Loucy (cell line): ENCODE measurements at regions not wholly inside any gene's neighbourhood (a gene's known extent, or its start where the extent isn't known, plus 50 kb on each side); places are given as distances from the start of the nearest gene placed in this dataset.

ENCODE experiments used
- H2AFZ ChIP-seq: fragments of 200-600 bp; sonication (generic); 2 replicates; pipeline ENCODE4 v1.6.0; 2016; ENCODE audit warnings: antibody characterized with exemption, mild to moderate bottlenecking, low read length, moderate library complexity
- H3F3A ChIP-seq: fragments of 200-600 bp; 2 replicates; pipeline ENCODE4 v1.6.0; 2016; ENCODE audit warnings: antibody characterized with exemption, low read depth, mild to moderate bottlenecking
- H3K27me3 ChIP-seq: fragments of 200-600 bp; sonication (generic); 2 replicates; pipeline ENCODE4 v1.6.1; 2014; ENCODE audit warnings: low read length, mild to moderate bottlenecking; ENCODE audit not compliant: insufficient read depth, poor library complexity, severe bottlenecking
- H3K36me3 ChIP-seq: fragments of 200-600 bp; sonication (generic); 2 replicates; pipeline ENCODE4 v1.6.1; 2016; ENCODE audit warnings: low read length; ENCODE audit not compliant: insufficient read depth
- H3K4me1 ChIP-seq: fragments of 200-600 bp; sonication (generic); 2 replicates; pipeline ENCODE4 v1.5.1; 2014; ENCODE audit warnings: low read length, mild to moderate bottlenecking; ENCODE audit not compliant: insufficient read depth, poor library complexity, severe bottlenecking
- H3K4me2 ChIP-seq: fragments of 200-600 bp; sonication (generic); 2 replicates; pipeline ENCODE4 v1.6.0; 2014; ENCODE audit warnings: antibody characterized with exemption, low read length, low read depth, mild to moderate bottlenecking; ENCODE audit not compliant: poor library complexity, severe bottlenecking
- H3K4me3 ChIP-seq: fragments of 200-600 bp; sonication (generic); 2 replicates; pipeline ENCODE4 v1.5.1; 2014; ENCODE audit warnings: low read length, mild to moderate bottlenecking, mixed read lengths; ENCODE audit not compliant: poor library complexity, severe bottlenecking
- H3K79me2 ChIP-seq: fragments of 200-600 bp; sonication (generic); 2 replicates; pipeline ENCODE4 v1.6.1; 2014; ENCODE audit warnings: low read length; ENCODE audit not compliant: insufficient read depth
- H3K9ac ChIP-seq: fragments of 200-600 bp; sonication (generic); 2 replicates; pipeline ENCODE4 v1.6.0; 2014; ENCODE audit warnings: mild to moderate bottlenecking, low read depth, low read length, moderate library complexity; ENCODE audit not compliant: poor library complexity, severe bottlenecking
- H3K9me2 ChIP-seq: fragments of 200-600 bp; sonication (generic); replicated peaks from 2 replicates; pipeline ENCODE4 v1.6.1; 2016; ENCODE audit warnings: low read depth, low read length, mixed read lengths
- H3K9me3 ChIP-seq: fragments of 200-600 bp; sonication (generic); 2 replicates; pipeline ENCODE4 v1.6.1; 2014; ENCODE audit warnings: mild to moderate bottlenecking, antibody characterized with exemption, low read length, low read depth; ENCODE audit not compliant: insufficient read depth
- H4K20me1 ChIP-seq: fragments of 200-600 bp; sonication (generic); 2 replicates; pipeline ENCODE4 v1.6.0; 2014; ENCODE audit warnings: antibody characterized with exemption, low read length, mild to moderate bottlenecking; ENCODE audit not compliant: insufficient read depth, poor library complexity, severe bottlenecking
- EZH2phosphoT487 ChIP-seq: fragments of 200-600 bp; IDR thresholded peaks from 2 replicates; pipeline ENCODE4 v1.6.1; 2018; ENCODE audit warnings: antibody characterized with exemption, mild to moderate bottlenecking, moderate library complexity, borderline replicate concordance
- TF ChIP-seq, protein P1 (sequence below): fragments of 200-600 bp; sonication (generic); conservative IDR thresholded peaks from 2 replicates; pipeline ENCODE4 v1.5.1; 2014; ENCODE audit warnings: mild to moderate bottlenecking, antibody characterized with exemption, low read length

DNA sequence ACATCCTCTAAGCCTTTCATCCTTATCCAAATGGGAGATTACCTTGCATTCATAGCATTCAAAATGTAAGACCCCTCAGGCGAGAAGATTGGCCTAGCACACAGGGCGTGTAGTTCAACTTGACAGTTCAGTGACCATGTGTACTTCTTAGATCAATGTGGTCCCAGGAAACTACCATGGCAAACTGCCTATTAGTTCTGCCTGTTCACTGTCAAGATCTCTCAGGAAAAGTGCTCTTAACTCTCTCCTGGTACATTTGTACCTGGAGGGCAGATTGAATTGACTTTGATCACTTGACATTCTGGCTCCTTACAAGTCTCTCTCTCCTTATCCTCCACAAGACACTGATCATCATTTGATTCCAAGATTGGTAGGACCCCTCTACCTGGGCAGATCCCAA is 122.4 kb downstream of the CDC7 start:
- Histone ChIP-seq H2AFZ (no peak overlapping the region), H3K4me3 (no peak overlapping the region), H4K20me1 (no peaks in the 10 kb centered on the region), H3K79me2 (no peaks in the 10 kb centered on the region), H3K4me2 (no peak overlapping the region), H3K9ac (no peak overlapping the region), H3K27me3 (no peaks in the 10 kb centered on the region), H3K9me2 (no peaks in the 10 kb centered on the region), H3F3A (no peaks in the 10 kb centered on the region), H3K9me3 (no peaks in the 10 kb centered on the region), H3K4me1 (no peaks in the 10 kb centered on the region), H3K36me3 (no peaks in the 10 kb centered on the region)
- TF ChIP-seq, protein P1, sequence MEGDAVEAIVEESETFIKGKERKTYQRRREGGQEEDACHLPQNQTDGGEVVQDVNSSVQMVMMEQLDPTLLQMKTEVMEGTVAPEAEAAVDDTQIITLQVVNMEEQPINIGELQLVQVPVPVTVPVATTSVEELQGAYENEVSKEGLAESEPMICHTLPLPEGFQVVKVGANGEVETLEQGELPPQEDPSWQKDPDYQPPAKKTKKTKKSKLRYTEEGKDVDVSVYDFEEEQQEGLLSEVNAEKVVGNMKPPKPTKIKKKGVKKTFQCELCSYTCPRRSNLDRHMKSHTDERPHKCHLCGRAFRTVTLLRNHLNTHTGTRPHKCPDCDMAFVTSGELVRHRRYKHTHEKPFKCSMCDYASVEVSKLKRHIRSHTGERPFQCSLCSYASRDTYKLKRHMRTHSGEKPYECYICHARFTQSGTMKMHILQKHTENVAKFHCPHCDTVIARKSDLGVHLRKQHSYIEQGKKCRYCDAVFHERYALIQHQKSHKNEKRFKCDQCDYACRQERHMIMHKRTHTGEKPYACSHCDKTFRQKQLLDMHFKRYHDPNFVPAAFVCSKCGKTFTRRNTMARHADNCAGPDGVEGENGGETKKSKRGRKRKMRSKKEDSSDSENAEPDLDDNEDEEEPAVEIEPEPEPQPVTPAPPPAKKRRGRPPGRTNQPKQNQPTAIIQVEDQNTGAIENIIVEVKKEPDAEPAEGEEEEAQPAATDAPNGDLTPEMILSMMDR: no peak
- no peak for TF ChIP-seq EZH2phosphoT487

DNA sequence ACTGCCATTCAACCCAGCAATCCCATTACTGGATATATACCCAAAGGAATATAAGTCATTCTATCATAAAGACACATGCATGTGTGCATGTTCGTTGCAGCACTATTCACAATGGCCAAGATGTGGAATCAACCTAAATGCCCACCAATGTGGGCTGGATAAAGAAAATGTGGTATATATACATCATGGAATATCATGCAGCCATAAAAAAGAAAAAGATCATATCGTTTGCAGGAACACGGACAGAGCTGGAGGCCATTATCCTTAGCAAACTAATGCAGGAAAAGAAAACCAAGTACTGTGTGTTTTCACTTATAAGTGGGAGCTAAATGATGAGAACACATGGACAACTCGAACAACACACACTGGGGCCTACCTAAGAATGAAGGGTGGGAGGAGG is 123.7 kb downstream of the CDC7 start:
- H2AFZ ChIP-seq: no peak overlapping the region
- H3K4me3 ChIP-seq: no peak overlapping the region
- H3K9me3 ChIP-seq: no peaks in the 10 kb centered on the region
- no peaks in the 10 kb centered on the region for H3K36me3 ChIP-seq
- no peaks in the 10 kb centered on the region for H4K20me1 ChIP-seq
- H3K27me3 ChIP-seq: no peaks in the 10 kb centered on the region
- H3K4me1 ChIP-seq: no peaks in the 10 kb centered on the region
- H3K9me2 ChIP-seq: no peaks in the 10 kb centered on the region
- no peaks in the 10 kb centered on the region for H3K79me2 ChIP-seq
- H3K4me2 ChIP-seq: no peak overlapping the region
- TF ChIP-seq, protein P1: no peak
- TF ChIP-seq EZH2phosphoT487: no peak
- H3K9ac ChIP-seq: no peak overlapping the region
- no peaks in the 10 kb centered on the region for H3F3A ChIP-seq
